Tibial nerve (tissue), 4 donors: ENCODE measurements at regions not wholly inside any gene's neighbourhood (a gene's known extent, or its start where the extent isn't known, plus 50 kb on each side); places are given as distances from the start of the nearest gene placed in this dataset.

Experiments
- DNase-seq, 2 donors: peaks; one replicate each; pipeline ENCODE4 v3.0.0-alpha.2; 2019; ENCODE audit warnings: low spot score in 2 of 2
- H3K27ac ChIP-seq, 4 donors: fragments of 200-600 bp; sonication (generic) in 3 of 4; one replicate each; pipeline ENCODE4 v1.5.1; 2017 to 2019; ENCODE audit warnings: mild to moderate bottlenecking in 1 of 4
- H3K27me3 ChIP-seq, 2 donors: fragments of 200-600 bp; sonication (generic) in 1 of 2; one replicate each; pipeline versions ENCODE4 v1.5.1 to v1.6.0; 2017 to 2019
- H3K36me3 ChIP-seq, 3 donors: fragments of 200-600 bp; sonication (generic); one replicate each; pipeline ENCODE4 v1.5.1; 2018 to 2019
- H3K4me1 ChIP-seq, 4 donors: fragments of 200-600 bp; sonication (generic) in 3 of 4; one replicate each; pipeline ENCODE4 v1.5.1; 2017 to 2019
- H3K4me3 ChIP-seq, 4 donors: fragments of 200-600 bp; sonication (generic) in 3 of 4; one replicate each; pipeline ENCODE4 v1.5.1; 2017 to 2019; ENCODE audit warnings: mild to moderate bottlenecking in 1 of 4, moderate library complexity in 1 of 4
- H3K9me3 ChIP-seq, 4 donors: fragments of 200-600 bp; sonication (generic) in 3 of 4; one replicate each; pipeline ENCODE4 v1.5.1; 2017 to 2019
- EP300 ChIP-seq, 2 donors: sonication (generic); formaldehyde crosslinking; IDR thresholded peaks; one replicate each; pipeline ENCODE4 v1.6.1; 2017; ENCODE audit warnings: antibody characterized with exemption in 2 of 2, mild to moderate bottlenecking in 1 of 2
- POLR2A ChIP-seq, 2 donors: fragments of 450-650 bp; IDR thresholded peaks; one replicate each; pipeline ENCODE4 v1.6.1; 2017; ENCODE audit warnings: antibody characterized with exemption in 2 of 2, mild to moderate bottlenecking in 2 of 2, moderate library complexity in 2 of 2
- WGBS, 2 donors: methylation state at CpG; one replicate each; pipeline ENCODE4 v1.1.5; 2018; 5-methylcytosine and 5-hydroxymethylcytosine counted together
- TF ChIP-seq, protein P1 (sequence below), 5 experiments: fragments of 200-600 bp in 3 of 5; fragments of 450-650 bp in 2 of 5; sonication (generic) in 3 of 5; IDR thresholded peaks; one replicate each; pipeline ENCODE4 v1.5.1; 2016 to 2019; ENCODE audit warnings: antibody characterized with exemption in 5 of 5, mild to moderate bottlenecking in 3 of 5, moderate library complexity in 2 of 5

DNA sequence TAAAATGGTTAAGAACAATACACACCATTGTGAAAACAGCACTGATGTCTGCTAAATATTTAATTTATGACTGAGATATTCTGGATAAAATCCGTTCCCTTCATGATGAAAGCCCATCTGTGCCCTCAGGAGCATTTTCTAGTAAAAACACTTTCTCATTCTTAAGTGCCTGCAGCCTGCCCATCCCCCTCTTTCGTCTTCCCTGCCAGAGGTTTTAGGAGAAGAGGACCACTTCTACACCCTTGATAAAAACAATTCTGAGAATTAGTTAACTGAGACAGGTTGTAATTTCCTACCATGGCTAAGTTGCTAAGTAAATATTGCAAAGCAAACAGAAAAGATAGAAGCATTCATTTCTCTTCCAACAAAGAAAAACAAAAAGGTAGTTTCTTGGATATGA is 272.6 kb downstream of the ATPSCKMT start:
- TF ChIP-seq, protein P1, sequence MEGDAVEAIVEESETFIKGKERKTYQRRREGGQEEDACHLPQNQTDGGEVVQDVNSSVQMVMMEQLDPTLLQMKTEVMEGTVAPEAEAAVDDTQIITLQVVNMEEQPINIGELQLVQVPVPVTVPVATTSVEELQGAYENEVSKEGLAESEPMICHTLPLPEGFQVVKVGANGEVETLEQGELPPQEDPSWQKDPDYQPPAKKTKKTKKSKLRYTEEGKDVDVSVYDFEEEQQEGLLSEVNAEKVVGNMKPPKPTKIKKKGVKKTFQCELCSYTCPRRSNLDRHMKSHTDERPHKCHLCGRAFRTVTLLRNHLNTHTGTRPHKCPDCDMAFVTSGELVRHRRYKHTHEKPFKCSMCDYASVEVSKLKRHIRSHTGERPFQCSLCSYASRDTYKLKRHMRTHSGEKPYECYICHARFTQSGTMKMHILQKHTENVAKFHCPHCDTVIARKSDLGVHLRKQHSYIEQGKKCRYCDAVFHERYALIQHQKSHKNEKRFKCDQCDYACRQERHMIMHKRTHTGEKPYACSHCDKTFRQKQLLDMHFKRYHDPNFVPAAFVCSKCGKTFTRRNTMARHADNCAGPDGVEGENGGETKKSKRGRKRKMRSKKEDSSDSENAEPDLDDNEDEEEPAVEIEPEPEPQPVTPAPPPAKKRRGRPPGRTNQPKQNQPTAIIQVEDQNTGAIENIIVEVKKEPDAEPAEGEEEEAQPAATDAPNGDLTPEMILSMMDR (IDR thresholded peaks at IDR 0.05) = no peak
- 27 to 32% methylated on average over 2 of the region's 2 CpGs for WGBS, 2 donors
- H3K27me3 ChIP-seq = no peaks in the 10 kb centered on the region
- H3K9me3 ChIP-seq = no peaks in the 10 kb centered on the region
- H3K4me1 ChIP-seq = no peaks in the 10 kb centered on the region
- H3K36me3 ChIP-seq = no peaks in the 10 kb centered on the region
- no peak for DNase-seq
- H3K4me3 ChIP-seq = no peak overlapping the region
- no peak overlapping the region for H3K27ac ChIP-seq

DNA sequence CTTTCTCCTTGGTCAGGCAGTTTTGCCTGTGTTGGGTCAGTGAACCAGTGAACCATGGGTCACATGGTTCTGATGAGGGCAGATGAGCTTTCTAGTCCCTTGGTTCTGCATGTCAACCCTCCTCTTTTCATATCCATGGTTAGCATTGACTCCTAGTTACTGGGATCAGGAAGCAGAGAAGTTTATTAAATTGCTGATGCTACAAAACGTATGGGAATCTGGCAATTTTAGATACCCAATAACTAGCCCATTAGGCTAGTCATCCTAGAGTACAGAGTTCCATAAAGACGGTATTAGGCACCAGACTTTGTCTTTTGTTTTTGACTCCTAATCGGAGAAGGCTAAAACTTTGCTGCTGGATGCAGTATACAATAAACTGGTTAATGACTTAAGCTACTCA is 273.1 kb downstream of the ATPSCKMT start:
- no peaks in the 10 kb centered on the region for H3K4me1 ChIP-seq
- H3K27ac ChIP-seq = no peak overlapping the region
- no peak overlapping the region for H3K4me3 ChIP-seq
- no peaks in the 10 kb centered on the region for H3K36me3 ChIP-seq
- 68 to 71% methylated on average over 3 of the region's 3 CpGs for WGBS, 2 donors
- no peaks in the 10 kb centered on the region for H3K9me3 ChIP-seq
- no peak for DNase-seq
- TF ChIP-seq, protein P1 (IDR thresholded peaks at IDR 0.05) = no peak
- TF ChIP-seq POLR2A (IDR thresholded peaks at IDR 0.05) (no peak), EP300 (IDR thresholded peaks at IDR 0.05) (no peak)
- no peaks in the 10 kb centered on the region for H3K27me3 ChIP-seq

DNA sequence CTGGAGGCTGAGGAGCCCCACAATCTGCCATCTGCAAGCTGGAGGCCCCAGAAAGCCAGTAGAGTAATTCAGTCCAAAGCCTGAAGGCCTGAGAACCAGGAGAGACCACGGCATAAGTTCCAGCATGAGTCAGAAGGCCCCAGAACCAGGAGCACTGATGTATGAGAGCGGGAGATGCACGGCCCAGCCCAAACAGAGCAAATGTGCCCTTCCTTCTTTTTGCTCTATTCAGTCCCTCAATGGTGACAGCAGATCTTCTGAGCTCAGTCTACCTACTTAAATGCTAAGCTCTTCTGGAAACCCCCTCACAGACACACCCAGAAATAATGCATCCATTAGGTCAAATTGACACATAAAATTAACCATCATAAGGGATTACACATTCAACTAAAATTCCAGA is 277.6 kb downstream of the ATPSCKMT start:
- 79 to 83% methylated on average over 3 of the region's 3 CpGs for WGBS, 2 donors
- no peak for DNase-seq
- Histone ChIP-seq H3K4me3 (no peak overlapping the region), H3K9me3 (peaks cover 0 to 23% (median 5%) of the 10 kb centered on the region in 4 donors), H3K36me3 (no peaks in the 10 kb centered on the region), H3K4me1 (no peaks in the 10 kb centered on the region), H3K27me3 (no peaks in the 10 kb centered on the region), H3K27ac (no peak overlapping the region)
- no peak for TF ChIP-seq EP300 (IDR thresholded peaks at IDR 0.05)
- TF ChIP-seq POLR2A (IDR thresholded peaks at IDR 0.05) = no peak
- TF ChIP-seq, protein P1 (IDR thresholded peaks at IDR 0.05) = no peak

DNA sequence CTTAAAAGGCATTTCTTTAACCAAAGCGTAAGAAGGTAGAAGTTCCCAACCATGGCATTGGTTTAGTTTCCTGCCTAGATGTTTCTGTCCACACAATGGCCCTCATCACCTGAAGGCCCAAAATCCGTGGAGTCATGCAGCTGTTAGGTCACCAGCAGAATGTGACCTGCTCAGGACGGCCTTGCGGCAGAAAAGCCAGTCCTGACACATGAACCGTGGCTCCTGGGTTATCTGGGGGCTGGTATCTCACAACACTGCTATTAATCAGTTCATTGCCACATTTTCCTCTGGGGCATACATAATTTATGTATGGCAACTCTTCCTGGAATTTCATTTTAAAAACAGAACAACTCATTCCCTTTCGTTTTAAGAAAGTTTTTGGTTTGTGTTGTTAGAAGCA is 278.4 kb downstream of the ATPSCKMT start:
- Histone ChIP-seq H3K27me3 (no peaks in the 10 kb centered on the region), H3K4me3 (no peak overlapping the region), H3K36me3 (no peaks in the 10 kb centered on the region), H3K27ac (no peak overlapping the region), H3K4me1 (no peaks in the 10 kb centered on the region), H3K9me3 (peaks cover 0 to 26% (median 5%) of the 10 kb centered on the region in 4 donors)
- WGBS, 2 donors = 65 to 75% methylated on average over 6 of the region's 6 CpGs
- TF ChIP-seq, protein P1 (IDR thresholded peaks at IDR 0.05) = no peak
- no peak for TF ChIP-seq POLR2A (IDR thresholded peaks at IDR 0.05)
- TF ChIP-seq EP300 (IDR thresholded peaks at IDR 0.05) = no peak
- no peak for DNase-seq

DNA sequence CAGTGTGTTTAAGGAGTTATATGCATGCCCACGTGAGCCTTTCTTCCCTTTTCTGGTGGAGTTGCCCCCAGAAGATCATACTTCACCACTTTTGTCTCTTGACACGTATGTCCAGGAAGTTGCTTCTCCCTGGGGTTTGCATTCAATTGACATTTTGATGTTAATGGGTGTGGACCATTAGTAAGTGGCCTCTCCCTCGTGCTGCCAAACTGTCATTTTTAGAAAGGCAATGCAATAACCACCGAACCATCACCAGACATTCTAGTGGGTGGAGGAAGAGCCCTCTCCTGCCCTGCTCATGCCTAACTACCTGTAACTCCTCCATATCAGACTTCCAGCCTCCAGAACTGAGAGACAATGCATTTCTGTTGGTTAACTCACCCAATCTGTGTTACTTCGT is 290.8 kb downstream of the ATPSCKMT start:
- Histone ChIP-seq H3K4me3 (no peak overlapping the region), H3K9me3 (peaks cover 0 to 4% (median 0%) of the 10 kb centered on the region in 4 donors), H3K27me3 (no peaks in the 10 kb centered on the region), H3K27ac (no peak overlapping the region), H3K4me1 (no peaks in the 10 kb centered on the region), H3K36me3 (no peaks in the 10 kb centered on the region)
- DNase-seq = no peak
- no peak for TF ChIP-seq POLR2A (IDR thresholded peaks at IDR 0.05)
- no peak for TF ChIP-seq EP300 (IDR thresholded peaks at IDR 0.05)
- TF ChIP-seq, protein P1 (IDR thresholded peaks at IDR 0.05) = no peak
- WGBS, 2 donors = 67 to 71% methylated on average over 5 of the region's 5 CpGs
